Upper lobe of right lung (tissue), 1 donor: ENCODE measurements at regions not wholly inside any gene's neighbourhood (a gene's known extent, or its start where the extent isn't known, plus 50 kb on each side); places are given as distances from the start of the nearest gene placed in this dataset.

Experiments
- ATAC-seq: fragments of 200-7000 bp; cut with Tn5 transposase; one replicate; pipeline ENCODE4 v1.9.1; 2020; ENCODE audit warnings: mild to moderate bottlenecking, moderate library complexity
- DNase-seq: peaks from one replicate; pipeline ENCODE4 v3.0.0-alpha.2; 2020
- H3K27ac ChIP-seq: fragments of 200-600 bp; one replicate; pipeline ENCODE4 v1.8.0; 2022
- H3K27me3 ChIP-seq: fragments of 200-600 bp; one replicate; pipeline ENCODE4 v1.8.0; 2022; ENCODE audit warnings: mild to moderate bottlenecking
- H3K36me3 ChIP-seq: fragments of 200-600 bp; one replicate; pipeline ENCODE4 v1.8.0; 2022
- H3K4me1 ChIP-seq: fragments of 200-600 bp; one replicate; pipeline ENCODE4 v1.8.0; 2022
- H3K4me3 ChIP-seq: fragments of 200-600 bp; one replicate; pipeline ENCODE4 v1.8.0; 2022; ENCODE audit warnings: mild to moderate bottlenecking
- H3K9me3 ChIP-seq: fragments of 200-600 bp; one replicate; pipeline ENCODE4 v1.8.0; 2022
- intact Hi-C: fragments of 100-400 bp; cut with DNase I; formaldehyde crosslinking; loops from one replicate; pipeline ENCODE4 v1.11.0; 2022
- TF ChIP-seq, protein P1 (sequence below): fragments of 200-600 bp; IDR thresholded peaks from one replicate; pipeline ENCODE4 v1.8.0; 2022; ENCODE audit warnings: antibody characterized with exemption
- donor health status: DM: no; HTN: yes; CAD: no; lungs with severe emphysema.

DNA sequence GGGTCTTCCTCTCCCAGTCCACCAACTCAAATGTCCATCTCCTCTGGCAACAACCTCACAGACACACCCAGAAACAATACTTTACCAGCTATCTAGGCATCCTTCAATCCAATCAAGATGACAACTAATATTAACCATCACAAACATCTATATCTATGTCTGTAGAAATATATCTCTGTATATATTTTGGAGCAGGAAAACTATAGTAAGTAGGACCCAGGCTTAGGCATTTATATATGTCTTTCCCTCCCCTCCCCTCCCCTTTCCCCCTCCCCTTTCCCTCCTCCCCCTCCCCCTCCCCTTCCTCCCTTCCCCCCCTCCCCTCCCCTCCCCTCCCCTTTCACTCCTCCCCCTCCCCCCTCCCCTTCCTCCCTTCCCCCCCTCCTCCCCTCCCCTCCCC is 210.5 kb downstream of the RNF144A start:
- DNase-seq = no peak
- H3K27me3 ChIP-seq = no peaks in the 10 kb centered on the region

DNA sequence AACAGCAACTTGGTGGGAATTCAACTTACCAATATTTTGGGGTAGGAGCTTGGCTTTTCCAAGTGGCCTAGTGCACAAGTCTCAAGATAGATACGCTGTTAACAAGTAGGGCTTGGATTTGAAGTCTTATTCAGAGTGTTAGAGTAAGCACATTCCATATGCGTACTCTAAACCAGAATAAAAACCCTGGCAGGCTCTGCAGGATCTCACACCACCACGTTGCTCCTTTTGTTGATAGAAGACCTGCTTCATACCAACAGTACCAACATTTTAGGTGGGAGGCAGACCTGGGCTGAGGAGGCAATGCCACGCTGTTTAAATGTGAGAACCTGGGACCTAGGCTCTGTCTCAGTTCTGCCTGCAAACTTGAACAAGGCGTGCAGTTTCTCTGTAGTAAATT is 214.0 kb downstream of the RNF144A start:
- ATAC-seq (no peak), DNase-seq (no peak)
- TF ChIP-seq, protein P1, sequence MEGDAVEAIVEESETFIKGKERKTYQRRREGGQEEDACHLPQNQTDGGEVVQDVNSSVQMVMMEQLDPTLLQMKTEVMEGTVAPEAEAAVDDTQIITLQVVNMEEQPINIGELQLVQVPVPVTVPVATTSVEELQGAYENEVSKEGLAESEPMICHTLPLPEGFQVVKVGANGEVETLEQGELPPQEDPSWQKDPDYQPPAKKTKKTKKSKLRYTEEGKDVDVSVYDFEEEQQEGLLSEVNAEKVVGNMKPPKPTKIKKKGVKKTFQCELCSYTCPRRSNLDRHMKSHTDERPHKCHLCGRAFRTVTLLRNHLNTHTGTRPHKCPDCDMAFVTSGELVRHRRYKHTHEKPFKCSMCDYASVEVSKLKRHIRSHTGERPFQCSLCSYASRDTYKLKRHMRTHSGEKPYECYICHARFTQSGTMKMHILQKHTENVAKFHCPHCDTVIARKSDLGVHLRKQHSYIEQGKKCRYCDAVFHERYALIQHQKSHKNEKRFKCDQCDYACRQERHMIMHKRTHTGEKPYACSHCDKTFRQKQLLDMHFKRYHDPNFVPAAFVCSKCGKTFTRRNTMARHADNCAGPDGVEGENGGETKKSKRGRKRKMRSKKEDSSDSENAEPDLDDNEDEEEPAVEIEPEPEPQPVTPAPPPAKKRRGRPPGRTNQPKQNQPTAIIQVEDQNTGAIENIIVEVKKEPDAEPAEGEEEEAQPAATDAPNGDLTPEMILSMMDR = no peak
- Histone ChIP-seq H3K36me3 (no peaks in the 10 kb centered on the region), H3K9me3 (no peaks in the 10 kb centered on the region), H3K4me1 (no peaks in the 10 kb centered on the region), H3K27ac (no peak overlapping the region), H3K4me3 (no peak overlapping the region), H3K27me3 (no peaks in the 10 kb centered on the region)
- intact Hi-C loops = no loop called here

More for the DNA sequence above, 210.5 kb downstream of the RNF144A start:
- H3K36me3 ChIP-seq = no peaks in the 10 kb centered on the region
- TF ChIP-seq, protein P1 = no peak
- H3K27ac ChIP-seq = no peak overlapping the region
- ATAC-seq = no peak
- intact Hi-C loops = no loop called here
- H3K4me1 ChIP-seq = no peaks in the 10 kb centered on the region
- H3K4me3 ChIP-seq = no peak overlapping the region
- H3K9me3 ChIP-seq = no peaks in the 10 kb centered on the region

DNA sequence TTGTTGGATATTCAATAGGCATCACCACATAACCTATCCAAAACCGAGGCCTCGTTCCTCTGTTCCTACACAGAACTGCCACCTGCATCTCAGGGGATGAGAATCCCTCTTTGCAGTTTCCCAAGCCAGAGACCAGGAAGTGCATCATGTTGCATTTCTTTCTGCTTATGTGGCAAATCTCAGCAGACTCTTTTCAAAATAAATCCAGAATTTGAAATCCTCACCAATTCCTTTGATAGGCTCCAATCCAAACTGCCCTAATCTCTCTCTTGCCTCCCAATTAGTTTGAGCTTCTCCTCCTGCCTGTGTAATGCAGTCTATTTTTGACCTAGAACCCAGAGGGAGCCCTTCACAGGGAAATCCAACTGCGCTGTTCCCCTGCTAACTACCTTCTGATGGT is 215.5 kb downstream of the RNF144A start:
- TF ChIP-seq, protein P1 = no peak
- H3K36me3 ChIP-seq = no peaks in the 10 kb centered on the region
- DNase-seq = no peak

DNA sequence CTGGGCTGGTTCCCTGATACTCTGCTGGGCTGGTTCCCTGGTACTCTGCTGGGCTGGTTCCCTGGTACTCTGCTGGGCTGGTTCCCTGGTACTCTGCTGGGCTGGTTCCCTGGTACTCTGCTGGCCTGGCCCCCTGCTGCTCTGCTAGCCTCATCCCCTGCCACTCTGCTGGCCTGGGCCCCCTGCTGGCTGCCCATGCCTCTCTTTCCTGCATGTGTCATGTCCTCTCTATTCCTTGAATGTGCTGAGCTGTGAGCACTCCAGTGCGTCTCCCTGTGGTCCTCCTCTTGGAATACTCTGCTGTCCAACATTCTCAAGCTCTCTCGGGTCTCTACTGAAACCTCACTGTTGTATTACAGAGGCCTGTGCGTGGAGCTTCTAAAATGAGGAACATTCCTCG is 216.3 kb downstream of the RNF144A start:
- intact Hi-C loops = no loop called here
- no peak for ATAC-seq
- no peak overlapping the region for H3K4me3 ChIP-seq

More for the DNA sequence above, 215.5 kb downstream of the RNF144A start:
- no peak overlapping the region for H3K27ac ChIP-seq
- H3K4me1 ChIP-seq = no peaks in the 10 kb centered on the region
- intact Hi-C loops = no loop called here
- no peaks in the 10 kb centered on the region for H3K27me3 ChIP-seq
- H3K4me3 ChIP-seq = no peak overlapping the region
- no peaks in the 10 kb centered on the region for H3K9me3 ChIP-seq
- no peak for ATAC-seq

GRCh38 chr2:7140306-7140705 is 223.1 kb downstream of the RNF144A start:
- ATAC-seq = no peak
- no peak for DNase-seq
- intact Hi-C loops = no loop called here
- Histone ChIP-seq H3K27me3 (no peaks in the 10 kb centered on the region), H3K36me3 (no peaks in the 10 kb centered on the region), H3K27ac (no peak overlapping the region), H3K4me3 (no peak overlapping the region), H3K4me1 (no peaks in the 10 kb centered on the region), H3K9me3 (no peaks in the 10 kb centered on the region)
- TF ChIP-seq, protein P1 = no peak

More for the DNA sequence above, 216.3 kb downstream of the RNF144A start:
- DNase-seq = no peak
- H3K36me3 ChIP-seq = no peaks in the 10 kb centered on the region
- H3K27ac ChIP-seq = no peak overlapping the region
- H3K4me1 ChIP-seq = no peaks in the 10 kb centered on the region
- H3K9me3 ChIP-seq = no peaks in the 10 kb centered on the region
- TF ChIP-seq, protein P1 = no peak
- H3K27me3 ChIP-seq = no peaks in the 10 kb centered on the region

GRCh38 chr2:7145707-7146106 is 228.5 kb downstream of the RNF144A start:
- DNase-seq (no peak), ATAC-seq (no peak)
- H3K4me1 ChIP-seq = no peaks in the 10 kb centered on the region
- H3K36me3 ChIP-seq = no peaks in the 10 kb centered on the region
- H3K9me3 ChIP-seq = no peaks in the 10 kb centered on the region
- H3K27me3 ChIP-seq = no peaks in the 10 kb centered on the region
- TF ChIP-seq, protein P1 = no peak
- H3K27ac ChIP-seq = no peak overlapping the region
- intact Hi-C loops = no loop called here
- H3K4me3 ChIP-seq = no peak overlapping the region
